Mesenchymal stem cell (in vitro differentiated cells and primary cell): ENCODE measurements at regions not wholly inside any gene's neighbourhood (a gene's known extent, or its start where the extent isn't known, plus 50 kb on each side); places are given as distances from the start of the nearest gene placed in this dataset.

Experiments
- DNase-seq: peaks from one replicate; pipeline ENCODE4 v3.0.0-alpha.2; 2013
- H2AFZ ChIP-seq: one replicate; pipeline ENCODE4 v1.6.1; 2013; ENCODE audit warnings: low read depth, mild to moderate bottlenecking, control low read depth, inconsistent platforms, low read length, moderate library complexity
- H2AK5ac ChIP-seq: 2 replicates; pipeline ENCODE4 v1.6.1; 2013; ENCODE audit warnings: low read length, moderate library complexity, mild to moderate bottlenecking, inconsistent platforms; ENCODE audit not compliant: severe bottlenecking
- H2BK120ac ChIP-seq: one replicate; pipeline ENCODE4 v1.6.1; 2013; ENCODE audit warnings: low read depth, mild to moderate bottlenecking, inconsistent platforms, low read length, moderate library complexity
- H2BK12ac ChIP-seq, 2 experiments: one replicate each; pipeline ENCODE4 v1.6.1; 2013; ENCODE audit warnings: inconsistent platforms in 2 of 2, low read length in 2 of 2, mild to moderate bottlenecking in 2 of 2, moderate library complexity in 2 of 2, control low read depth in 1 of 2
- H2BK15ac ChIP-seq: one replicate; pipeline ENCODE4 v1.6.1; 2013; ENCODE audit warnings: mild to moderate bottlenecking, low read depth, inconsistent platforms; ENCODE audit not compliant: poor library complexity, severe bottlenecking
- H2BK5ac ChIP-seq: 2 replicates; pipeline ENCODE4 v1.6.1; 2013; ENCODE audit warnings: low read depth, mild to moderate bottlenecking, low read length, control low read depth, inconsistent platforms; ENCODE audit not compliant: poor library complexity, severe bottlenecking
- H3K14ac ChIP-seq, 2 experiments: one replicate each; pipeline ENCODE4 v1.6.1; 2013; ENCODE audit warnings: inconsistent platforms in 2 of 2, low read length in 2 of 2, control low read depth in 1 of 2, mild to moderate bottlenecking in 1 of 2, moderate library complexity in 1 of 2
- H3K18ac ChIP-seq, 2 experiments: one replicate each; pipeline ENCODE4 v1.6.1; 2013; ENCODE audit warnings: inconsistent platforms in 2 of 2, low read length in 2 of 2, control low read depth in 1 of 2, low read depth in 1 of 2, mild to moderate bottlenecking in 1 of 2
- H3K23ac ChIP-seq, 2 experiments: one replicate each; pipeline ENCODE4 v1.6.1; 2013; ENCODE audit warnings: inconsistent platforms in 2 of 2, low read length in 2 of 2, mild to moderate bottlenecking in 2 of 2, moderate library complexity in 2 of 2, control low read depth in 1 of 2
- H3K27ac ChIP-seq: 2 replicates; pipeline ENCODE4 v1.5.1; 2013; ENCODE audit warnings: mild to moderate bottlenecking, moderate library complexity, low read length, control low read depth, inconsistent platforms; ENCODE audit not compliant: poor library complexity, severe bottlenecking
- H3K27me3 ChIP-seq, 2 experiments: 2 replicates each; pipeline versions ENCODE4 v1.6.1 to v1.7.0; 2013; ENCODE audit warnings: low read length in 2 of 2, mild to moderate bottlenecking in 2 of 2, moderate library complexity in 2 of 2, control low read depth in 1 of 2, inconsistent platforms in 1 of 2; ENCODE audit not compliant: control insufficient read depth in 1 of 2, insufficient read depth in 1 of 2
- H3K36me3 ChIP-seq, 2 experiments: 2 replicates each; pipeline versions ENCODE4 v1.6.1 to v1.7.0; 2013; ENCODE audit warnings: low read length in 2 of 2, control low read depth in 1 of 2, inconsistent platforms in 1 of 2, low read depth in 1 of 2, mild to moderate bottlenecking in 1 of 2; ENCODE audit not compliant: insufficient read depth in 2 of 2, control insufficient read depth in 1 of 2
- H3K4ac ChIP-seq, 2 experiments: one replicate each; pipeline ENCODE4 v1.6.1; 2013; ENCODE audit warnings: inconsistent platforms in 2 of 2, low read length in 2 of 2, mild to moderate bottlenecking in 2 of 2, moderate library complexity in 2 of 2, control low read depth in 1 of 2, low read depth in 1 of 2
- H3K4me1 ChIP-seq: 2 replicates; pipeline ENCODE4 v1.6.1; 2013; ENCODE audit warnings: low read depth, low read length, control low read depth; ENCODE audit not compliant: control insufficient read depth, insufficient read depth
- H3K4me2 ChIP-seq: 2 replicates; pipeline ENCODE4 v1.6.1; 2013; ENCODE audit warnings: low read length, mild to moderate bottlenecking, inconsistent platforms; ENCODE audit not compliant: poor library complexity, severe bottlenecking
- H3K4me3 ChIP-seq, 2 experiments: 2 replicates each; pipeline versions ENCODE4 v1.5.1 to v1.7.0; 2013; ENCODE audit warnings: low read length in 2 of 2, mild to moderate bottlenecking in 2 of 2, control low read depth in 1 of 2, low read depth in 1 of 2; ENCODE audit not compliant: insufficient read depth in 1 of 2
- H3K79me1 ChIP-seq: replicated peaks from 2 replicates; pipeline ENCODE4 v1.6.1; 2013; ENCODE audit warnings: mild to moderate bottlenecking, control low read depth, low read length, inconsistent platforms; ENCODE audit not compliant: poor library complexity, severe bottlenecking
- H3K9ac ChIP-seq: 2 replicates; pipeline ENCODE4 v1.7.0; 2013; ENCODE audit warnings: mild to moderate bottlenecking, low read length, moderate library complexity
- H3K9me3 ChIP-seq: 2 replicates; pipeline ENCODE4 v1.7.0; 2013; ENCODE audit warnings: mild to moderate bottlenecking, low read length; ENCODE audit not compliant: control insufficient read depth
- H4K8ac ChIP-seq: one replicate; pipeline ENCODE4 v1.6.1; 2013; ENCODE audit warnings: inconsistent platforms, mild to moderate bottlenecking, low read length, moderate library complexity
- H4K91ac ChIP-seq: one replicate; pipeline ENCODE4 v1.6.1; 2013; ENCODE audit warnings: mild to moderate bottlenecking, low read length, inconsistent platforms
- WGBS: methylation state at CpG from one replicate; pipeline ENCODE4 v1.1.7; 2013; ENCODE audit warnings: mixed read lengths; 5-methylcytosine and 5-hydroxymethylcytosine counted together

DNA sequence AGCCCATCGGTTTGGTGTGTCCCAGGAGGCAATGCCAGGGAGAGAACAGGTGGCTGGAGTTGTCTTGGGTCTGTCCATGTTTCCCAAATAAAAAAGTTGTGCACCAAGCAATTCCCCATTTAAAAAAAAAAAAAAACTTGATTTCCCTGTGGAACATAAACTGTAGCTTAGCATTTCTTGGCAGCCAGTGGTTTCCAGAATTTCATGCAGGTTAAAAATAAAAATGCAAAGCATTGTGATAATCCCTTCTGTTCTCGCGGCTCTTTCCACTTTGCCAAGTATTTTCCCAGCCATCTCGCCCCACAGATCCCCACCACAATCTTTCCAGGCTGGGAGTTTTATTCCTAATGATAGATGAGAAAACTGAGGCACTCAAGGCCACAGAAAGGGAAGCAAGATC is 51.4 kb upstream of the MSX1 start:
- H3K27ac ChIP-seq, result no peak overlapping the region
- H3K14ac ChIP-seq, result no peak overlapping the region
- H3K4me3 ChIP-seq, result no peak overlapping the region
- no peak overlapping the region for H2BK12ac ChIP-seq
- no peak overlapping the region for H3K18ac ChIP-seq
- no peaks in the 10 kb centered on the region for H3K79me1 ChIP-seq
- H3K9ac ChIP-seq, result no peak overlapping the region
- peaks cover 8 to 13% of the 10 kb centered on the region in 2 experiments for H3K27me3 ChIP-seq
- peaks cover 5% of the 10 kb centered on the region for H3K9me3 ChIP-seq
- H3K4me1 ChIP-seq, result no peaks in the 10 kb centered on the region
- no peak overlapping the region for H3K4ac ChIP-seq
- no peak overlapping the region for H2AFZ ChIP-seq
- 83% methylated on average over 4 of the region's 4 CpGs for WGBS
- no peak overlapping the region for H2AK5ac ChIP-seq
- no peak overlapping the region for H2BK15ac ChIP-seq
- no peak for DNase-seq
- H3K4me2 ChIP-seq, result no peak overlapping the region
- H2BK5ac ChIP-seq, result no peak overlapping the region
- no peak overlapping the region for H3K23ac ChIP-seq
- H4K8ac ChIP-seq, result no peak overlapping the region
- no peaks in the 10 kb centered on the region for H3K36me3 ChIP-seq
- no peak overlapping the region for H2BK120ac ChIP-seq
- no peak overlapping the region for H4K91ac ChIP-seq

DNA sequence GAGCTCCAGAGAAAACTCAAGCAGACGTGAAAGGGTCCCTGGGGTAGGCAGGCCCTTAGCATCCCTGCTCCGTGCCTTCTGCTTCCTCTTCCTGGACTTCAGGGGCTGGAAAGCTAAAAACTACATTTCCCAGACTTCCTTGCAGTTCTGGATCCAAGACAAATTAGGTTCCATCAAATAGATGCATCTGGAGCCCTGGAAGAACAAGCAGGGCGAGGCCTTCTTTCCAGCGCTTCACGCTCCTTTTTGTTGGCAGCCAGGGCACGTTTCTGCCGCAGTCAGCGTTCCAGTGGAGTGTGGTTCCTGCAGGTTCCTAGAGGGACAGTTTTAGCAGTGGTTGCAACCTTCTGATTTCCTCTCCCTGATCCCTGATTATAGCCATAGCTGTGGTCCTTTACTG is 53.6 kb upstream of the MSX1 start:
- H2AFZ ChIP-seq, result no peak overlapping the region
- no peaks in the 10 kb centered on the region for H3K36me3 ChIP-seq
- no peak overlapping the region for H2BK12ac ChIP-seq
- H4K91ac ChIP-seq, result no peak overlapping the region
- no peak overlapping the region for H2AK5ac ChIP-seq
- no peak overlapping the region for H3K4ac ChIP-seq
- no peaks in the 10 kb centered on the region for H3K79me1 ChIP-seq
- no peak overlapping the region for H3K4me2 ChIP-seq
- H2BK15ac ChIP-seq, result no peak overlapping the region
- H3K4me3 ChIP-seq, result no peak overlapping the region
- H3K18ac ChIP-seq, result no peak overlapping the region
- no peaks in the 10 kb centered on the region for H3K27me3 ChIP-seq
- H2BK5ac ChIP-seq, result no peak overlapping the region
- DNase-seq, result no peak
- H3K4me1 ChIP-seq, result peaks cover 2% of the 10 kb centered on the region
- no peak overlapping the region for H4K8ac ChIP-seq
- no peak overlapping the region for H3K27ac ChIP-seq
- H3K9me3 ChIP-seq, result peaks cover 5% of the 10 kb centered on the region
- no peak overlapping the region for H3K14ac ChIP-seq
- no peak overlapping the region for H3K9ac ChIP-seq
- H2BK120ac ChIP-seq, result no peak overlapping the region
- H3K23ac ChIP-seq, result no peak overlapping the region
- 75% methylated on average over 8 of the region's 8 CpGs for WGBS

DNA sequence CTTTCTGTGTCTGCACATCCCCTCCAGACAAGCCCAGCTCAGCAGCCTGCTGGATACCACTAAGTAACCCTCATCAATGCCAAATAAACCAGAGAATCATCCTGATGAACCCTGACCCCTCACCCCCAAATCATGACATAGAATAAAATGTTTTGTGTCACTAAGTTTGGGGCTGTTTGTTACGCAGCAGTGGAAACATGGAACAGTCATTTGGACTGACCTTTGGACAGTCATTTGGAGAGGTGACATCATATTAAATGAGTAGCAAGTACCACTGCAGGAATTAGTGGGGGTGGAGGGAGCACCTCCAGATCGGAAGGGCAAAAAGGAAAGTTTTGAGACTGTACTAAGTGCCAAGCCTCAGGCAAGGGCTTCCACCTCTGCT is 55.6 kb upstream of the MSX1 start:
- 84% methylated on average over 2 of the region's 2 CpGs for WGBS
- H2BK120ac ChIP-seq, result no peak overlapping the region
- no peak overlapping the region for H2BK5ac ChIP-seq
- no peak overlapping the region for H3K4ac ChIP-seq
- no peak overlapping the region for H3K4me3 ChIP-seq
- no peak overlapping the region for H2AK5ac ChIP-seq
- H3K36me3 ChIP-seq, result no peaks in the 10 kb centered on the region
- no peak overlapping the region for H3K27ac ChIP-seq
- peaks cover 2% of the 10 kb centered on the region for H3K4me1 ChIP-seq
- DNase-seq, result no peak
- H3K14ac ChIP-seq, result no peak overlapping the region
- no peaks in the 10 kb centered on the region for H3K79me1 ChIP-seq
- no peak overlapping the region for H3K4me2 ChIP-seq
- H3K23ac ChIP-seq, result no peak overlapping the region
- H2BK15ac ChIP-seq, result no peak overlapping the region
- no peaks in the 10 kb centered on the region for H3K27me3 ChIP-seq
- no peaks in the 10 kb centered on the region for H3K9me3 ChIP-seq
- no peak overlapping the region for H3K9ac ChIP-seq
- H4K91ac ChIP-seq, result no peak overlapping the region
- no peak overlapping the region for H4K8ac ChIP-seq
- H2AFZ ChIP-seq, result no peak overlapping the region
- H3K18ac ChIP-seq, result no peak overlapping the region
- H2BK12ac ChIP-seq, result no peak overlapping the region

DNA sequence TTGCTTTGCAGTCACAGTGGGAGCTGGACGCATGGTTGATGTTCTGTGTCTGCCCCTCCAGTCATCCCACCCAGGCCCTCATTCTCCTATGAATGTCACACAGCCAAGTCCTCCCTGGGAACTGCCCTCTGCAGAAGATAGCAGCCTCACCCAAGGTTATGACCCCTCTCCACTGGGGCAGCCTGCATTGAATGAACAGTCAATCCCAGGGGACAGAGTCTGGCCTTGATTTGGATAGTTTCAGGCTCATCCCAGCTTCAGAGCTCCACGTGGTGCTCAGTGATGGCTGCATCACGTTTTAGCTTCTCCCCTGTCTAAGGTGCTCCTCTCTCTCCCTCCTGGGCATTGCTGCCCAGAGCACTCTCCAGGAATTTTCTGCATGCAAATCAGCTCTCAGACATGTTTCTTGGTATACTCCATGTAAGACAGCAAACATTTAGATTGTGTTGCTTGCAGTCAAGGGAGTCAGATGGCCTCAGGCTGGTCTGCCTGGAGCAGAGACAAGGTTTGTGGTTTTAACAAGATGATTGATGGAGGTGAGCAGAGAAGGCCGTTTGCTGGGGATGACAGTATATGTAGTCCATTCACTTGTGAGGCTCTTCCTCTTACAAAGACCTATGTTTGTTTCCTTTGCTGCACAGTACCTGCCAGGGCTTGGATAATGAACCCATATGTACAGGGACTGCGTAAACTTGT is 56.1 kb upstream of the MSX1 start:
- Histone ChIP-seq H3K4me1 (peaks cover 2% of the 10 kb centered on the region), H3K79me1 (no peaks in the 10 kb centered on the region), H3K4me2 (no peak overlapping the region), H4K8ac (no peak overlapping the region), H3K27ac (no peak overlapping the region), H3K36me3 (no peaks in the 10 kb centered on the region), H3K14ac (no peak overlapping the region), H2AK5ac (no peak overlapping the region), H3K4me3 (no peak overlapping the region), H2BK15ac (no peak overlapping the region), H2BK12ac (no peak overlapping the region), H2BK120ac (no peak overlapping the region), H3K27me3 (no peaks in the 10 kb centered on the region), H4K91ac (no peak overlapping the region), H3K4ac (no peak overlapping the region), H3K23ac (no peak overlapping the region), H2BK5ac (no peak overlapping the region), H3K18ac (no peak overlapping the region), H2AFZ (no peak overlapping the region), H3K9ac (no peak overlapping the region), H3K9me3 (no peaks in the 10 kb centered on the region)
- 32% methylated on average over 5 of the region's 5 CpGs for WGBS
- no peak for DNase-seq
